ENCODE measurements at regions not wholly inside any gene's neighbourhood (a gene's known extent, or its start where the extent isn't known, plus 50 kb on each side); places are given as distances from the start of the nearest gene placed in this dataset.
"Not testable (repeated sequence)": the region's sequence is repeated elsewhere in the genome, so short reads cannot be mapped to it uniquely, and the experiment has no call there.

DNA sequence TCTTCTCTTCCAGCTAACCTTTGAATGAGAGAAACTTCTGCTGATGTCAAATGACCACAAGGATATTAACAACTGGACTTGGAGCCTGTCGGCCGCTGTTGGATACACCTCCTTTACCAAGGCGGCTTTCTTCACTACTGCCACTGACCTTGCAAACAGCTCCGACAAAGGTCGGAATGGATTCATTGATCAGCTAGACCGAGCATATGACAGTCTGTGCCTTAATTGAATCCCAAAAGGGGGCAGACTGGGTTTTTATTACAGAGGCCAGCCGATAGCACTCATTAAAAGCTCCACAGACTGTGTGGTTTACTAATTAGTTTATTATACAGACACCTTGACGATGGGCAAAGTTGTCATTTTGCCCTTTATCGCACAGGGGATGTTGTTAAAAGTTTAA is 394.5 kb downstream of the RERGL start:
- DNase-seq = no peak

DNA sequence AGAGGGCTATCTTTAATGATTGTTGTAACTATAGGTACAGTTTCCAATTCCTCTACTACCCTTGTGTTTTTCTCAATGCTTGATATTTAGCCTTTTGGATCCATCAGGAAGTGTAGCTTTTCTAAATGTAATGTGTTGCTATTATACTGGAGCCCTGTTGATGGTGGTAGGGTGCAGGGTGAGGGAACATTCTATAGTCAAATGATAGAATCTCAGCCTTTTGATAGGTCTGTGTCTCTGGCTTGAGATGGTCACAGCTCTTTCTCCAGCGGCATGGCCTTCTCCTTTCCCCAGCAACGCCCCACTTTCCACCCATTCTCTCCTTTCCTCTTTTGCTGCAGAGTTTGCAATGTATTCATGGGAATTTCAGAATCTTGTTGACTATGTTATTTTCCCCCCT is 398.6 kb downstream of the RERGL start:
- no peak for DNase-seq

DNA sequence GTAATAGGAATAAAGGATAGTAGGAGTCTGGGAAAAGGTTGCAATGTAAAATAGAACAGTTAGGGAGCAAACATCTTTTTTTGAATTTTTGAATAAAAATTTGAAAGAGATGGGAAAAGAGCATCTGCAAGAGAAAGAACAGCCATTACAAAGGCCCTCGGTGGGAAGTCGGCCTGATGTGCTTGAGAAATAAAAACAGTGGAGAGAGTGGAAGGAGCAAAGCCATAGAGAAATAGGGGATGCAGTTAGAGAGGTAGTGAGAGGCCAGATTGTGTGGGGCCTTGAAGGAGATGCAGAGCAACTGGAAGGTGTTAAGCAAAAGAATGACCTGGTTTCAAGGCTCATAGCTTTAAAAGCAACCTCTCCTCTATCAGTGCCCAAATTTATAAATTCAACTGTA is 409.8 kb downstream of the RERGL start:
- no peak for DNase-seq

DNA sequence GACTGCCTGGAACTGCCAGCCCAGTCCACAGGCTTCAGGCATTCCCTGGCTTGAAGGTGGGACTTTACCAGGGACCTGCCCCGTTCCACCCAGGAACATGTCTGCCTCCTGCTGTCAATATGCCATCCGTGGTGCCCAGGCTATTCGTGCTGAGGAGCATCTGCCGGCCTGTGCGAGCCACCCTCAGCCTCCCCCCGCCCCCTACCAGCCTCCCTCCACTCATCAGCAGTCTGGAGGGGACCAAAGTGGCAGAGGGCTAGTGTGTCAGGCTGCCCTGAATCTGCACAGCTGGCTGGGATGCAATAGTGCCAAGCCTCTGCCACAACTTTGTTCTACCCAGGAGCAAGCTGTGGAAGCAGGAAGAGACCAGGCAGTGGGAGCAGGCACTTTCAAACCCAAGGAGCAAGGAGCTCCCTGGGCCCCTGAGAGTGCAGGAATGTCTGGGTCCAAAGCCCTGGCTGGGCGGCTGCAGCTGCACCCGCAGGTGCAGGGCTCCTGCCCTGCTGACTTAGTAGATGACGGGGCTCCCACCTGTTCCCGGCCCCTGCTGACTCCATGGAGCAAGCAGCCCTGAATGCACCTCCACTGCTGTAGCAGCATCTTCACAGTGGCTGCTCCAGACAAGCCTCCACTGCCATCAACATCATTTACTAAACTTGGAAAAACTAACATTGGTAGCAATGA is 423.2 kb downstream of the RERGL start:
- no peak for DNase-seq

DNA sequence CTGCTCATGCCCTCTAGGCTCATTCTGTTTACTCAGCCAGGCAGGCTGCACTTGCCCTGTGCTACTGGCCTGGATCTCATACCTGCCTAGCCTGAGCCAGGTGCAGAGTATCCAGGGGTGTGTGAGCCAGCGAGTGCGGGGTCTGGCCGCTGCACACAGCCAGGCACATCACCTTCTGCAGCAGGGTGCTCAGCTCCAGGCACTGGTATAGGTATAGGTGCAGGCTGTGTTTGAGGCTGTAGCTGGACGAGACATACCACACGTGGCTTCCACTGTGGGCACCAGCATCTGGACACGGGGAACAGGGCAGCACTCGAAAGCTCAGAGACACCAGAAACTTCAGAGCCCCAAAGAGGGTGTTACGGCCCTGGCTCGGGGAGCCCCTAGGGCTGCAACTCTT is 424.2 kb downstream of the RERGL start:
- DNase-seq = no peak

DNA sequence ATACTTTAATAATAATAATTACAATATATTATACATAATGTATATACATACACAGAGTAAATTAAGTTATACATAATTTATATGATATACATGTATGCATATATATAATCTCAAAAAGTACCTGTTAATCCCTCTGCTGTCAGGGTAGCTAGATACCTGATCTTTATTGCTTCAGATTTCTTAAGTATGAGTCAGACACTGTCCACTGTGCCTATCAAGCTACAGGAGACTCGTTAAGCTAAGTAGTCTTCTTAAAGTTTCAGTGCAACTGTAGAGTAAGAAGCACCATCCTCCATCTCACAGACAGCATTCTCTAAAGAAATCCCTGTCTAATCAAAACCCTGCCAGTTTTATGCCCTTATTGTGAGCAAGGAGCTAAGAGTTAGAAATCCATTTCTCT is 428.7 kb downstream of the RERGL start:
- DNase-seq = no peak

DNA sequence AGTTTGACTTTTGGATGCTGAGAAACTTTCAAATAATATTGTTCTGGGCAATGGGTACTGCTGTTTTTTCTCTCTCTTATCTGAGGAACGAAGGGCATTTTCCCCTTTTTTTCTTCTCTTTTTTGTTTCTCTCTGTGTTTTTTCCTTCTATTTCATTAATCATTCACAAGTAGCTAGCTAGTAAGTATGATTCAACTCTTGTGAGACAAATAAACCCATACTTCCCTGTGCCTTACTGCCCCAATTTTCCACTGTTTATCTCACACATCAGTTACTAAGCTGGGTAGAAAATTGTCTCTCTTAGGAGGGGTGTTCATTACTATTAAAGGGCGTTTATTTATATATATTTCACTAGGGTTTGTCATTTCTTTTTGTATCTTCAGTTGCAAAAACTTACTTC is 437.6 kb downstream of the RERGL start:
- DNase-seq = no peak

DNA sequence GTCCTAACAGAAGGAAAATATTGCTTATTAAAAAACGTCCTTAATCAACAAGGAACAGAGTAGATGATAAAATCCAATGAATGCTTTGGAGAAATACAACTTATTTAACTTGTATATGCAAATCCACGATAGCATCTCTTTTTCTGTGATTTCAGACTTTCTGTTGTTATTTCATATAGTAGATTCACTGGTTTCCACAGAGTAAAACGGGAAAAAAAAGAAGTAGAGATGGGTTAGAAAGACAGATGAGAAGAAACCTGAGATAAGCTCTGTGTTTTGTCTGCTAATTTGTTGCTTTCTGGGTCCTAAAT is 447.7 kb downstream of the RERGL start:
- no peak for DNase-seq

DNA sequence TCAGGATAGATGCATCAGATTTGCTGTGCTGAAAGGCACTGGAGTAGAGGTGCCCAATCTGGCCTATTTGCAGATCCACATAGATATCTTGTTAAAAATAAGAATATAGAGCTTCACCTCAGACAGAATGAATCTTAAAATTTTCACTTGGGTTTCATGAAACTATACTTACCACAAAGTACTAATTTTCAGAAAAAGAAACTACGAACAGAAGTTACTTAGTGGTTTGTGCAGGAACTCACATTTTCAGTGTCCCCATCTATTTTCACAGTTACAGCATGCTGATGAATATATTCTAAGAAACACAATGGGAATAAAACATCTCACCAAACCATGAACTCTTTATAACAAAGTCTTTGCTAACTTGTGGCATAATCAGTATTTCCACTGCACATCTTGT is 449.4 kb downstream of the RERGL start:
- DNase-seq = no peak

DNA sequence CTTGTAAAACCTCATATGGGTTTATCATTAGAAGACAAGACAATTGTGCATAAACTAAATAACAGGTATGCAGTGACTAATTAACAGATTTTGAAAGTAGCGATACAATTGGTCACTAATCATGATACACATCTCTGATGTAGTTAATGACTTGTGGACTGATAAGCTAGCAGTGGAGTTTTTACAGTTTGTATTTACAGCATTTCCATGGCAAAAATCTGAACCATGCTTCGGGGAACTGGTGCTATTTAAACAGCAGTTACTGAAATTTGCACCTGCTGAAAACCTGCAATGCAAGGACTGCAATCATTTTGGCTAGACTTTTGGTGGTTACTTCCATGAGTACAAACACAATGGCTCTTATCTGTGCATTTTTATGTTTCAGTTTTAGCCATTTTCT is 471.2 kb downstream of the RERGL start:
- no peak for DNase-seq

DNA sequence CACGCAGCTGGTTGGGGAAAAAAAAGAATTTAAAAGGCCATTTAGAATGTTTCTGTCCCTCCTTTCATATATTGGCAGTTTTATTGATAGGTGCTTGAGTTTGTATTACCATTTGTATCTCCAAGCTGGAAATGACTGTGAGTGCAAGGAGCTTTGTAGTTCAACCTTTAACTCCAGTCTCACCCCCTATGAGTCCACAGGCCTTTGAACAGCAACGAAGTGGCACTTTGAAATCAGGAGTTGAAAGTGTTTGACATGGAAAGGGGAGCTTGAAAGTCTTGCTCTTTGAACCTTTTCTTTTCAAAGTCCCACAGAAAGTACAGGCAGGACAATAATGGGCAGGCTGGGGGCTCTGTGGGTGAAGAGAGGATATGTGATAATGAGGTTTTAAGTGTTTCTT is 480.3 kb downstream of the RERGL start:
- no peak for DNase-seq

DNA sequence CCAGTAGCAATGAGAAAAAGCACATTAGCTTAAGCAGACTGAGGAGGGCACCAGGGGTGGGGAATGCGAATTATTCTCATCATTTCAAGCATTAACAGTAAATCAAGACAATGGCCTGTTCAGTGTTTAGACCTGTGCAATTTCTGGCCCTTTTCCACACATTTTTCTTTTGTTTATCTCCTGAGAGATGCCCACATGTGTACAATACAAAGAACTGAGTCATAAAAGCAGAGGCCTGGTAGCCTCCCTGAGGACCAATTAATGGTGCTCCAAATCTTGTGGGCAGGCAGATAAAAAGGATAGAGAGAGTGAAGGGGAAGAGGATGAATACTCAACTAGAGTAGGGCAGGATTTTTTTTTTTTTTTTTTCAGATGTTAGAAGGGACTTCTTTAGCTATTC is 480.8 kb downstream of the RERGL start:
- DNase-seq = no peak

DNA sequence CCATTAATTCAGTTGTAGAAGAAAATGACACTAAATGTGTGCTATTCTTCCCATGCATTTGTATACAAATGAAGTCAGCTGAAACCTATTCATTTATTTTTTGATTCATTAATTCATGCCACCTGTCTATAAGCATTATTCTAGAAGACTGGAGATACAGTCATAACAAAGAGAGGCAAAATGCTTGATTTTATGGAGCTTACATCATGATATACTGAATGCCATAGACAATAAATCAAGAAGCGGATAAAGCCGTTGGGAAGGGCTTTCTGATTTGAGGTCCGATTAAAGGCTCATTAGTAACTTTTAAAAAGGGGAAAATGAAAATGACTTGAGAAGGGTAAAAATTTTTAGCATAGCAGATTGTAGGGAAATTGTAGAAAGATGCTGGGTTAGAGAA is 494.9 kb downstream of the RERGL start:
- DNase-seq = no peak

DNA sequence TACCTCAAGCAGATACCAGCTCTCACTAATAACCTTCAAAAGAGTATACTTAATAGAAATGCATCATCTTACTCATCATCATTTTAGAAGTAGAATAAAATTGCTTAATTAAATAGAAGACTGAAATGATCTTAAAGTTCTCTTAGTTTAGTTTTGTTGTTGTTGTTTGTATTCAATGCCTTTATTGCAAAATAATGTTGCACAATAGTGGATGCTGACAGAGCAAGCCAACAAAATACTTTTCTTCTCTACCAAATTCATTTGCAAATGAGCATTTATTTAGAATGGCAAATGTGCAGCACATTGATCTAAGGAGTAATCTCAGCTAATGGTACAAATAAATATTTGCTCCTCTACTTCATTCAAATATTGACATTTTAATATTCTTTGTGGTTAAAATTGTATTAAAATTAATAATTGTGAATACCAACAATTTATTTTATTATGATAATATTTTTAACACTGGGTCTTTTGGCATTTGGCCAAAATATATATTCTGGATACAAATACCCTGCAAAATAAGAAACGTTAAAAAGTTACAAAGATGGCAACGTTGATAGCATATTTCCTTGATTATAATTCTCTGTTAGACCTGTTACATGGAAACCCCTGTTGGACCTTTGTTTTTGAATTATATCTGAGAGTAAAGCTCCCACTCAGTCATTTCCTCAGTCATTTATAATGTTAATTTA is 496.1 kb downstream of the RERGL start:
- no peak for DNase-seq

DNA sequence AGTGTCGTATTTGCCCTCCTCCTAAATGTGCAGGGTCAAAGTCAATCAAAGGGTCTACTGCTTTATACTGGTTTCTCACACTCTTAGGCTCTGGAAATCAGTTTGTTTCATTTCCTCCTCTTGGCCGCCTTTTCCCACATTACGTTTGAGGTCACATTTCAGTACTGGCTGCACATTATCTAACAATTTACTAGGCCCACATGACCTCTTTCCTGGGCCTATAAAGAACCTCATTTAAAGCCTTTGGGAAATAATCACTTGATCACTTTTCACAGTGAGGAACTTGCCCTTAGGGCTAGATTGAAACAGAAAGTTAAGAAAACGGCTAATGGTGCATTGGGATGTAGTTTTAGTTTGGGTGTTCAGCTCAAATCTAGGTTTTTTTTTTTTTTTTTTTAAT is 497.5 kb downstream of the RERGL start:
- no peak for DNase-seq

DNA sequence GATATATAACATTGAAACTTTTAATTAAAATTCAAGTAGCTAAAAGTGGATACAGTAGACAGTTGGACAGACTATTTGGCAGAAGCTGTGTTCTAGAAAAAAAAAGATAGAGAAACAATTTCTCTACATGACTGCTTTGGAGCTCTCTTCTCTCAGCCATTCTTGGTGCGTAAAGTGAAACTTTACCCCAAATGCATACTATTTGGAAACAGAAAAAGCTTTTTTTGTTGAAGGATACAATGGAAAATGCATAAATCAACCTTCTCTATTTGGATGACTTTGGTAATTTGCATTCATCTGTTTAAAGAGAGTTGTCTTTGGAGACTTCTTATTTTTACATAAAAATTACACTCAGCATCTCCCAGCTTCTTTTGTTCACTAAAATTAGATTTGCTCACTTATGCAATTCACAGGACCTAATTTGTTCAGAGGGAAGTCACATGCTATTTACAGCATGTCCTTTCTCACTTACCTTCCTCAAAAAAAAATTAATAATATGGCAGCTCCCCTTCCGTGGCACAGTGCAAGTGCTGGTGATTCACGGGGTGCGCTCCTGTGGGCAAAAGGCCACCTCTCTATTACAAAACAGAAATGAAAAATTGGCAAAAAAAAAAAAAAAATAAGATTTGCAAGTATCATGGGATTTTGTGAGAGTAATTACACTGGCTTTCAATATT is 498.9 kb downstream of the RERGL start:
- no peak for DNase-seq

DNA sequence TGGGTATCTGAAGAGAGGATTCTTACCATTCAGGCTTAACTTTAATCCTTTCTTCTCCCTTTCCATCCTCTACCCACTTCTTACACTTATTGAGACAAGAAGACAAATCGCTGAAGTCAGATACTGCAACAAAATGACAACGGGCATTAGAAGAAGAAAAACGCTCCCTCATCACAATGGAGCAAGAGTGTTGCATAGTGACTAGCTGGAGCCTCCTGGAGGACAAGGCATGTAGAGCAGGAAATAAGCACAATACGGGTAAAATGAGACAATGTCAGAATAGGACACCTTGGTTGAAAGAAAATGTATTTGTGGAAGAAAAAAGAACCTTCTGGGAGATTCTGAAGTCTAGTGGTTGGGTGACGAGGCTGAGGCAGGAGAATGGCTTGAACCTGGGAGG is 501.0 kb downstream of the RERGL start:
- DNase-seq = no peak

DNA sequence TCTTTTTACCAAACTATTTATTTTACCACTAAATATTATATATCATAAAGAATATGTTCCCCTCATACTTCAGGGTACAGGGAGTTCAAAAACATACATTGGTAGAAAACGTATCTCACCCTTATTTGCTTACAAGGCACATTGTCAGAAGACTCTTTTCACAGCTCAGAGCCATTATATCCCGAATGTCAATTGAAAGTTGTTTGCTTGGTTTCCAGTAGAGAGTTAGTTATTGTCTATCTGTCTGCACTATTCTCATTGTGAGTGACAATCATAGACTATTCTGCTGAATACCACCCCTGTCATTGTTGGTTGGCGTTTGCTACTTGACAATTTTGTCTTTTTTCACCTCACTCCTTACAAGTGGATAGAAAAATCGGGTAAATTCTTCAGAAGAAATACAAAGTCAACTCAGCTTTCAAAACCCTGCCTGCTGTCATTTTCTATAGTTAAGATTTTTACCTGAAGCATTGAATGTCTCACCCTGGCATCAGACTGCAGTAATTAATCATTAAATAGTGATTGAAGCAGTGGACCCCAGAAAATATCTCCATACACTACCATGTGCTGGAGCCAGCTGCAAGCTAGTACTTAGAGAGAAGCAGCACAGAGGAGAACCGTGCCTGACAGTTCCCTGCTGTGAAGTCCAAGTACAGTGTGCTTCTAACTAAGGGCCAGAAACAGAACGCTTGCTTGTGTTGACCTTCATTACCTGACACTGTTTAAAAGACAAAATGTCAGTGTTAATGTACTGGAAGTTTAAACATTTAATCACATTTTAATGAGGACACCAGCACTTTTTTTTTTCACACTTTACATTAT is 510.6 kb downstream of the RERGL start:
- DNase-seq = no peak

DNA sequence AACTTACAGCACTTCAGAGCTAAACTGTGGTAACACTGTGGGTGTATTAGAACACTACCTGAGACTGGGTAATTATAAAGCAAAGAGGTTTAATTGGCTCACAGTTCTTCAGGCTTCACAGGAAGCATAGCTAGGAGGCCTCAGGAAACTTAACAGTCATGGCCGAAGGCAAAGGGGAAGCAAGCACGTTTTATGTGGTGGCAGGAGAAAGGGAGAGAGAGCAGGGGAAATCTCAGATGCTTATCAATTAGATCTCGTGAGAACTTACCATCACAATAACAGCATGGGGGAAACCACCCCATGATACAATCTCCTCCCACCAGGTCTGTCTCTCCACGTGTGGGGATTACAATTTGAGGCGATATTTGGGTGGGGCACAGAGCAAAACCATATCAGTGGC is 512.6 kb downstream of the RERGL start:
- DNase-seq = no peak

DNA sequence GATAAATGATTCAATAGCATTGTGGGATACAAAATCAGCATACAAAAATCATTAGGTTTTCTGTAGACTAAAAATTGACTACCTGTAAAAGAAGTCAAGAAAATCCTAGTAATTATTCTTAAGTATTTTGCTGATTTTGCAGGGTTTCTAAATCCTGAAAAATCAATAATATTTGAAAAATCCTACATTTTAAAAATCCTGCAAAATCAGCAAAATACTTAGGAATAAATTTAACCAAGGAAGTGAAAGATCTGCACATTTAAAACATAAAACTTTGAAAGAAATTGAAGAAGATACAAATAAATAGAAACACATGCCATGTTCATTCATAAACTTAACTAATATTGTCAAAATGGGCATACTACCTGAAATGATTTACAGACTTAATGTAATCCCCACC is 517.7 kb downstream of the RERGL start:
- DNase-seq = no peak

DNA sequence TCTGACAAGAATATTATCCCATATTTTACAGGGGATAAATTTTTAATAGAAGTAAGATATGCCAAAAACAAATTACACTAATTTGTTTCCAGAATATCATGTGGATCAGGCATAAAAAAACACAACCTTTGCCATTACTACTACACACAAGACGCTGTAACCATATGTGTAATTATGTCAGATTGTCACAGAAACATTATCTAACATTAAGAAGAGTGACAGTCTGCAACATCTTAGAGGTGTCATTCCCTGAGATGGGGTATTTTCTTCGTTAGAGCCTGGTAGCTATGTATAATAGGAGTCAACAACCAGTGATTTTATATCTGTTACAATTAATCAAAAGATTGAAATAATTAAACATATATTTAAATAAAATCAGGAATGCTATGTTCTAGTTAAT is 518.9 kb downstream of the RERGL start:
- no peak for DNase-seq

DNA sequence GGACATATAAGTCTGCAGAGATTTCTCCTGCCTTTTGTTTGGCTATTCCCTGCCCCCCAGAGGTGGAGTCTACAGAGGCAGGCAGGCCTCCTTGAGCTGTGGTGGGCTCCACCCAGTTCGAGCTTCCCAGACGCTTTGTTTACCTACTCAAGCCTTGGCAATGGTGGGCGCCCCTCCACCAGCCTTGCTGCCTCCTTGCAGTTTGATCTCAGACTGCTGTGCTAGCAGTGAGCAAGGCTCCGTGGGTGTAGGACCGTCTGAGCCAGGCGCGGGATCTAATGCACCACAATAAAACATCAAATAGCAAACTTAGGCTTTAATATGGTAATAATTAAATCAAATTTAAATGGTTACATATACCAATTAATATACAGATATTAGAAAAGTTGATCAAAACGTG is 525.4 kb downstream of the RERGL start:
- not testable (repeated sequence) for DNase-seq

DNA sequence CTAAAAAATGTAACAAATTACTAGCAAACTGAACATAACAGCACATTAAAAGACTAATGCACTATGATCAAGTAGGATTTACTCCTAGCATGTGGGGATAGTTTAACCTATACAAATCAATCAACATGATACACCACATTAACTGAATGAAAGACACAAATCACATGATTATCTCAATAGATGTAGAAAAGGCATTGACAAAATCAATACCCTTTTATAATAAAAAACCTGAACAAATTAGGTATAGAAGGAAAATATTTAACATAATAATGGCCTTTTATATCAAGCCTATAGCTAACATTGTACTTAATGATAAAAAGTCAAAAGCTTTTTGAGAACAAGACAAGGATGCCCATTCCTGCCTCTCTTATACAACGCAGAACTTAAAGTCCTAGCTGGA is 540.0 kb downstream of the RERGL start:
- no peak for DNase-seq

DNA sequence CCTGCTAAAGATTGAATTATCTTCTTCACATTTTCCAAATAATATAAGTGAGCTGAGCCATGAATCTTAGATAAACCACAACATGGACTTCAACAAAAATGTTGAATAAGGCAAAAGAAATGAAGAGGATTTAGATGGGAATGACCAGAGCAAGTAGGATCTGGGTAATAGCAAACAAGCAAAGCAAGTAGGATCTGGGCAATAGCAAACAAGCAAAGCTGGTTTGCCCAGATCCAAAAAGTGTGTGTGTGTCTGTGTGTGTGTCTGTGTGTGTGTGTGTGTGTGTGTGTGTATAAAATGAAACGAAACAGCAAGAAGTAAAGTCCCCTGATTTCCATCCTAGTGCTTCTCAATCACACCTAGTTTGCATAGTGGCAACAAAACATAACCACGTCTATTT is 549.1 kb downstream of the RERGL start:
- DNase-seq = no peak

Measured in hippocampal formation (tissue), 2 donors.